Liver (tissue), 3 donors: ENCODE measurements at regions not wholly inside any gene's neighbourhood (a gene's known extent, or its start where the extent isn't known, plus 50 kb on each side); places are given as distances from the start of the nearest gene placed in this dataset.

Source experiments
- CTCF ChIP-seq: fragments of 150-350 bp; IDR thresholded peaks from 2 replicates; pipeline ENCODE4 v1.5.1; 2017; ENCODE audit warnings: improper control_type of control experiment, low read depth, low read length; ENCODE audit not compliant: missing input control
- FOXA1 ChIP-seq: IDR thresholded peaks from 2 replicates; pipeline ENCODE4 v1.6.1; 2016; ENCODE audit warnings: antibody characterized with exemption
- HNF4G ChIP-seq: IDR thresholded peaks from 2 replicates; pipeline ENCODE4 v1.6.1; 2016; ENCODE audit warnings: antibody characterized with exemption
- TAF1 ChIP-seq: conservative IDR thresholded peaks from 2 replicates; pipeline ENCODE4 v1.6.1; 2016; ENCODE audit warnings: antibody characterized with exemption, mild to moderate bottlenecking
- donor health status: healthy.
- donor health status: healthy.

- no peak for TF ChIP-seq CTCF
- TF ChIP-seq HNF4G: no peak
- TF ChIP-seq TAF1: no peak
- TF ChIP-seq FOXA1: no peak
Measured at GRCh38 chr15:97052513-97052912, 722.0 kb downstream of the NR2F2 start.
